Progenitor cell of endocrine pancreas (in vitro differentiated cells): ENCODE measurements at regions not wholly inside any gene's neighbourhood (a gene's known extent, or its start where the extent isn't known, plus 50 kb on each side); places are given as distances from the start of the nearest gene placed in this dataset.

Source experiments
- DNase-seq: peaks from one replicate; pipeline ENCODE4 v3.0.0; 2021; ENCODE audit warnings: low spot score; ENCODE audit not compliant: unreplicated experiment
- H3K27ac Mint-ChIP-seq: 2 replicates; pipeline ENCODE4 v1.8.0; 2021; ENCODE audit warnings: mild to moderate bottlenecking, moderate library complexity, mixed read lengths
- H3K27me3 Mint-ChIP-seq: 2 replicates; pipeline ENCODE4 v1.8.0; 2021; ENCODE audit warnings: mixed read lengths
- H3K36me3 Mint-ChIP-seq: 2 replicates; pipeline ENCODE4 v1.8.0; 2022; ENCODE audit warnings: mixed read lengths; ENCODE audit not compliant: insufficient read depth
- H3K4me1 Mint-ChIP-seq: 2 replicates; pipeline ENCODE4 v1.8.0; 2021; ENCODE audit warnings: low read depth, mixed read lengths
- H3K4me3 Mint-ChIP-seq: 2 replicates; pipeline ENCODE4 v1.8.0; 2021; ENCODE audit warnings: low read depth, mild to moderate bottlenecking, moderate library complexity, mixed read lengths
- H3K9me3 Mint-ChIP-seq: 2 replicates; pipeline ENCODE4 v1.8.0; 2021; ENCODE audit warnings: low read depth, mixed read lengths
- CTCF ChIP-seq: fragments of 200-600 bp; sonication (generic); IDR thresholded peaks from one replicate; pipeline ENCODE4 v1.5.0; 2021; ENCODE audit warnings: antibody characterized with exemption, mild to moderate bottlenecking; ENCODE audit not compliant: unreplicated experiment

- no peak overlapping the region for H3K4me3 Mint-ChIP-seq
- no peaks in the 10 kb centered on the region for H3K36me3 Mint-ChIP-seq
- DNase-seq: no peak
- H3K27ac Mint-ChIP-seq: no peak overlapping the region
- TF ChIP-seq CTCF: no peak
- H3K4me1 Mint-ChIP-seq: no peaks in the 10 kb centered on the region
- no peaks in the 10 kb centered on the region for H3K9me3 Mint-ChIP-seq
- H3K27me3 Mint-ChIP-seq: peaks cover 7% of the 10 kb centered on the region
Observed at GRCh38 chr10:30737931-30738391, 108.4 kb upstream of the LYZL2 start.

GRCh38 chr10:30736685-30737232 is 107.2 kb upstream of the LYZL2 start:
- H3K36me3 Mint-ChIP-seq: no peaks in the 10 kb centered on the region
- H3K4me3 Mint-ChIP-seq: no peak overlapping the region
- no peak overlapping the region for H3K27ac Mint-ChIP-seq
- DNase-seq: no peak
- no peaks in the 10 kb centered on the region for H3K4me1 Mint-ChIP-seq
- TF ChIP-seq CTCF: no peak
- H3K9me3 Mint-ChIP-seq: no peaks in the 10 kb centered on the region
- H3K27me3 Mint-ChIP-seq: peaks cover 4% of the 10 kb centered on the region

- peaks cover 3% of the 10 kb centered on the region for H3K9me3 Mint-ChIP-seq
- no peaks in the 10 kb centered on the region for H3K36me3 Mint-ChIP-seq
- no peak for DNase-seq
- H3K27me3 Mint-ChIP-seq: peaks cover 6% of the 10 kb centered on the region
- no peak for TF ChIP-seq CTCF
- H3K4me3 Mint-ChIP-seq: no peak overlapping the region
- H3K27ac Mint-ChIP-seq: no peak overlapping the region
- no peaks in the 10 kb centered on the region for H3K4me1 Mint-ChIP-seq
Observed at GRCh38 chr10:30734901-30735300, 105.3 kb upstream of the LYZL2 start.

GRCh38 chr10:30732671-30733070 is 103.1 kb upstream of the LYZL2 start:
- Mint-ChIP-seq H3K27ac (no peak overlapping the region), H3K36me3 (no peaks in the 10 kb centered on the region), H3K4me3 (no peak overlapping the region), H3K27me3 (peaks cover 6% of the 10 kb centered on the region), H3K9me3 (peaks cover 3% of the 10 kb centered on the region), H3K4me1 (no peaks in the 10 kb centered on the region)
- TF ChIP-seq CTCF: no peak
- no peak for DNase-seq

GRCh38 chr10:30731963-30732362 is 102.4 kb upstream of the LYZL2 start:
- no peaks in the 10 kb centered on the region for H3K36me3 Mint-ChIP-seq
- H3K4me3 Mint-ChIP-seq: no peak overlapping the region

More at GRCh38 chr10:30731963-30732362, 102.4 kb upstream of the LYZL2 start:
- H3K9me3 Mint-ChIP-seq: peaks cover 3% of the 10 kb centered on the region
- no peak for DNase-seq
- no peak for TF ChIP-seq CTCF
- no peak overlapping the region for H3K27ac Mint-ChIP-seq
- H3K4me1 Mint-ChIP-seq: no peaks in the 10 kb centered on the region
- peaks cover 5% of the 10 kb centered on the region for H3K27me3 Mint-ChIP-seq
